ENCODE measurements at regions not wholly inside any gene's neighbourhood (a gene's known extent, or its start where the extent isn't known, plus 50 kb on each side); places are given as distances from the start of the nearest gene placed in this dataset.
"Not testable (repeated sequence)": the region's sequence is repeated elsewhere in the genome, so short reads cannot be mapped to it uniquely, and the experiment has no call there.

DNA sequence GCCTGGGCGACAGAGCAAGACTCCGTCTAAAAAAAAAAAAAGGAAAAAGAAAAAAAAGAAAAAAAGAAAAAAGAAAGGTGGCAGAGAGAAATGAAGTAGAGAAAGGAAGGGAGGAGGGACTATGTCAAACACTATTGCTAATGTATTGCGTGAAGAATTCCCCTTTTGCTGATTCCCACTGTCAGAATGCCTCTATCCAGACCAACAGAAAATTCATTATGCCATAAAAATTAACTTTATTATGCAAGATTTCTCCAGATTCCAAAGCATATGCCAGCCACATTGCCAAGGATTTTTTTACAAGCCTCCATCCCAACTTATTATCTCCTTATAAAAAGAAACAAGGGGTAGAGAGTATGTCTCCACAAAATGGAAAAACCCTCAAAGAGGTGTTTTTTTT, 209.3 kb downstream of the MTERF1 start:
- no peak for DNase-seq
- in situ Hi-C loops (cut with HindIII; ENCODE audit: low pct_ligation_motif_present, low pct_unique_long_range_greater_than_20kb, low sequenced_read_pairs): no loop called here

DNA sequence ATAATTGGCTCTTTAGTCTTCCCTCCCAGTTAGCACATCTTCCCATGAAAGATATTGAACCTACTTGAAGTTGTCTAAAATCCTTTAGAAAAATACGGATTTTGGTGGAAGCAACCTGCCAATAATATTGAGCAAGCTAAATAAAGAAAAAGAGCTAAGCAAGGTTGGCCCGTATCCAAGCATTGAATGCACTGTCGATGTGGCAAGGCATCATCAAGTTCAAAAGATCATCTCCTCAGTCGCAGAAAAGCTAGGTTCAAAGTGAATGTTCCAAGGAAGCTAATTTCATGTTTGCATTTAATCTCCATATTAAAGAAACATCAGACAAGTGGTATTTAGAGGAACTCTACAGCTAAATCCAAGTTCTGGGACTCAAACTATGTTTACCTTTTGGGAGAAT, 206.0 kb downstream of the MTERF1 start:
- DNase-seq: no peak
- in situ Hi-C loops (cut with HindIII; ENCODE audit: low pct_ligation_motif_present, low pct_unique_long_range_greater_than_20kb, low sequenced_read_pairs): no loop called here

DNA sequence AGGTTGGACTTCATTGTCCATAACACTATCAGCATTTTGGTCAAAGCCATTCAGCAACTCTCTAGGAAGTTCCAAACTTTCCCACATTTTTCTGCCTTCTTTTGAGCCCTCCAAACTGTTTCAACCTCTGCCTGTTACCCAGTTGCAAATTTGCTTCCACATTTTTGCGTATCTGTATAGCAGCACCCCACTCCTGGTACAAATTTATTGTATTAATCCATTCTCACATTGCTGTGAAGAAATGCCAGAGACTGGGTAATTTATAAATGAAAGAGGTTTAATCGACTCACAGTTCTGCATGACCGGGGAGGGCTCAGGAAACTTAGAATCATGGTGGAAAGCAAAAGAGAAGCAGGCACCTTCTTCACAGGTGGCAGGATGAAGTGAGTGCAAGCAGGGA, 198.8 kb downstream of the MTERF1 start:
- in situ Hi-C loops (cut with HindIII; ENCODE audit: low pct_ligation_motif_present, low pct_unique_long_range_greater_than_20kb, low sequenced_read_pairs): no loop called here
- no peak for DNase-seq

DNA sequence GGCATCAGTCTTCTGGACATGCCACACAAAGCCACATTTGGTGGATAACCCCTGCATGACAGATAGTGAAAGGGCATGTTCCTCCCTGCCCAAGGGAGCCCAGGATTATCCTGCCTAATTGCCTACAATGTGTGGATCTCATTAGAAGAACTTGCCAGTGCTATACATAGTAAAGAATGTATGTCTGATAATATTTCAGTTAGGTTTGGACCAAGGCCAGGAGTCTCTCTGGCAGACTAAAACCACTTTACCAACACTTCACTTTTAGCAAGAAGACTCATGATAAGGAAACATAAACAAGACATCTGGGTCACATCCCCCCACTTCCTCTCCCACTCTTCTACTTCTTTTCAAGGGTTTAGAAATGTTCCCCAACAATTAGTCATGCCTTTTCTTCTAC, 196.7 kb downstream of the MTERF1 start:
- DNase-seq: no peak

DNA sequence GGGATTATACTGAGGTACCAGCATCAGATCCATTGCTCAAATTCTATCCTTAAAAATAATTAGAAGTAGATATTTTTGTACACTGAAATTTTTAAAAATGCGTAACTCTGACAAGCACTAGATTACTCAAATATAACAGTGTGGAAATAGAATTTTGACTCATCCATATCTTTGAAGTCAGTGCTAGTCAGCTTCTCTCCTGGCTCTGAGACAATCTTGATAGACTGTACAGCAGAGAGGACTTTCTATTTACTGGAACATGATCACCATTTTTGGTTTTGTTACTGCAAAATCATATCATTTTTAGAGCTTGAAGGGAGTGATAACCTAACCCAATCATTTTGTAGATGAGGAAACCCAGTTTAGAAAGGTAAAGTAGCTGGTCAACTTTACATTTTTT, 195.0 kb downstream of the MTERF1 start:
- in situ Hi-C loops (cut with HindIII; ENCODE audit: low pct_ligation_motif_present, low pct_unique_long_range_greater_than_20kb, low sequenced_read_pairs): no loop called here
- DNase-seq: no peak

More for the DNA sequence above, 196.7 kb downstream of the MTERF1 start:
- in situ Hi-C loops (cut with HindIII; ENCODE audit: low pct_ligation_motif_present, low pct_unique_long_range_greater_than_20kb, low sequenced_read_pairs): no loop called here

DNA sequence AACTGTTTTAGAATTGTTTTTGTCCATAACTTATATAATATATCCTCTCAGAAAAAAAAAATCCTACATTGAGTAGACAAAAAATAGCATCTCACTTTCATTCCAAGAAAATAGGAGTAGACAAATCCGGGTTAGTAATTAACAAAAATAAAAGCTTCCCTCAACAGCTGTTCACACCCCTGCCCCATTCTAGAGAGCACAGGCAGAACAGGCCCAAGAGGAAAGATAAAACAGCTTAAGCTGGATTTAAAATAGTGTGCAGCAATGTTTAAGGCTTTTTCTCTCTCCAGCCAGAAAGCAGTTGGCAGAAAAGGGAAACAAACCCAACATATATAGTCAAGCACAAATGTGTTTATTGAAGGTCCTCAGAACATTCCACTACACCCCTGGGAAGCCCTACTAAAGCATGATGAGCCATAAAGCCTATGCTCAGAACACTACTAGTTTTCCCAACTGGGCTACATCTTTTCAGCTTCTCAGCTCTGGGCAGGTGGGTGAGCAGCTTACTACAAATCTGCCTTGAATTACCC, 189.9 kb downstream of the MTERF1 start:
- in situ Hi-C loops (cut with HindIII; ENCODE audit: low pct_ligation_motif_present, low pct_unique_long_range_greater_than_20kb, low sequenced_read_pairs): no loop called here
- no peak for DNase-seq

DNA sequence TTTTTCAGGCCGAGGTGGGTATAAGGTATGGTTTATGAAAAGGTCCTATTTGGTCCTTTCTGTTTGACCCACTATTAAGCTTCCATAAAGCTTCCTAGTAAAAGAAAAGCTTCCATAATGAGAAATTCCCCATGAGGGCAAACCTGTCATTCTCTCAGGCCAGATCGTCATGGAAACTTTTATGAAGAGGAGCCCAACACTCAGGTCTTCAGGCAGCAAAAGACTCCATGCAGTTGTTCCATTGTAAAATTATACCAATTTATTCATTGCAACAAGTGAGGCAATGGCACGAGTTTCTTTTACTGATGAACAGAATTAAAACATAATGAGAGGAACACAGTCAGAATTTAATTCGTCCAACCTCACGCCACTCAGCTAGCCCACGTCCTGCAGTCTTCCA, 188.6 kb downstream of the MTERF1 start:
- in situ Hi-C loops (cut with HindIII; ENCODE audit: low pct_ligation_motif_present, low pct_unique_long_range_greater_than_20kb, low sequenced_read_pairs): no loop called here
- no peak for DNase-seq

DNA sequence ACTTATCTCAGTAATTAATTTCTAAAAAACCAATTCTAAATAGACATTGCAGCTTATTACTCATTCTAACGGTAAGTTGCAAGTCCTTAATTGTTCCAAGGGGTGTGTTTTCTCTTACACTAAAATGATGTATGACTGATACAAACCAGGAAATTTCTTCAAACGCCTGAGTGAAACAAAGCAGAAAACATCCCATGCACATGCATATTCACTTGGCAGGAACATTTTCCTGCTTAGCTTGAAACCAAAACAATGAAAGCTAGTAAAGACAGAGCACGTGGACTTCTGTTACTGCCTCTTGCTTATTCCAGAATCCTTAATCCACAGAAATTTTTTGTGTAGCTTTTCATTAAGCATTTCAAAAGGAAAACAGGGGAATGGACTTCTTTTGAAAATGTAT, 187.7 kb downstream of the MTERF1 start:
- no peak for DNase-seq
- in situ Hi-C loops (cut with HindIII; ENCODE audit: low pct_ligation_motif_present, low pct_unique_long_range_greater_than_20kb, low sequenced_read_pairs): no loop called here

DNA sequence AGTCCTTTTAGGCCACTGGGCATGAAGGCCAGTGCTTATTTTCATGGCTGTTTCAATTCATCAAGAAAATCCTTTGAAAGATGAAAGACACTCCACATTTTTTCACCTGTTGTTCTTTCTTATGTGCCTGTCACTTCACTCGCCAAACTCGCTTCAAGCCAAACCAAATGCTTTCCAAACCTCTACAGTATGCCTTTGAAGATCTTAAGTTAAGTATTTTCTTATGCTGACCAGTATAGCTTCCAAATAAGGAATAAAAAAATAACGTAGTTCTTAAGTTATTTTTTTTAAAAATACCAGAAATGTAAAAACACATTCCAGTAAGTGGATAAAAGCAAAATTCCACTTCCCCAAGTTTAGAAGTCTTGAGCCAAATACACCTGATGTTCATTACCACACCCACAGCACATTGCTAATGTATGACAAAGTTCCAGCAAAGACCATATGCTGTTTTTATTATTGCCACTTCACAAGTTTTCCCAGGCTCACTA, 186.1 kb downstream of the MTERF1 start:
- no peak for DNase-seq
- in situ Hi-C loops (cut with HindIII; ENCODE audit: low pct_ligation_motif_present, low pct_unique_long_range_greater_than_20kb, low sequenced_read_pairs): no loop called here

DNA sequence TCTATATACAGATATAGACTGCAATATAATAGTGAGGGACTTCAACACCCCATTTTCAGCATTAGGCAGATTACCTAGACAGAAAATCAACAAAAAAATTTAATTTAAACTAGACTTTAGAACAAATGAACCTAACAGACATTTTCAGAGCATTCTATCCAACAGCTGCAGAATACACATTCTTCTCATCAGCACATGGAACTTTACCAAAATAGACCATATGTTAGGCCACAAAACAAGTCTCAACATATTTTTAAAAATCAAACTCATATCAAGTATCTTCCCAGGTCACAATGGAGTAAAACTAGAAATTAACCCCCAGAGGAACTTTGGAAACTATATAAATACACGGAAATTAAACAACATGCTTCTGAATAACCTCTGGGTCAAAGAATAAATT, 169.6 kb downstream of the MTERF1 start:
- in situ Hi-C loops (cut with HindIII; ENCODE audit: low pct_ligation_motif_present, low pct_unique_long_range_greater_than_20kb, low sequenced_read_pairs): no loop called here
- DNase-seq: no peak

DNA sequence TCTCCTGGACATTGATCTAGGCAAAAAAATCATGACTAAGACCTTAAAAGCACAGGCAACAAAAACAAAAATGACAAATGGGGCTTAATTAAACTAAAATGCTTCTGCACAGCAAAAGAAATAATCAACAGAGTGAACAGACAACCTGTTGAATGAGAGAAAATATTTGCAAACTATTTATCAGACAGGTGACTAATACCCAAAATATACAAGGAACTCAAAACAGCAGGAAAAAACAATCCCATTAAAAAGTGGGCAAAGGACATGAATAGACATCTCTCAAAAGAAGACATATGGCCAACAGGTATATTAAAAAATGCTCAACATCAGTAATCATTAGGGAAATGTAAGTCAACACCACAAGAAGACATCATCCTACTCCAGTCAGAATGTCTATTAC, 166.8 kb downstream of the MTERF1 start:
- in situ Hi-C loops (cut with HindIII; ENCODE audit: low pct_ligation_motif_present, low pct_unique_long_range_greater_than_20kb, low sequenced_read_pairs): no loop called here
- no peak for DNase-seq

DNA sequence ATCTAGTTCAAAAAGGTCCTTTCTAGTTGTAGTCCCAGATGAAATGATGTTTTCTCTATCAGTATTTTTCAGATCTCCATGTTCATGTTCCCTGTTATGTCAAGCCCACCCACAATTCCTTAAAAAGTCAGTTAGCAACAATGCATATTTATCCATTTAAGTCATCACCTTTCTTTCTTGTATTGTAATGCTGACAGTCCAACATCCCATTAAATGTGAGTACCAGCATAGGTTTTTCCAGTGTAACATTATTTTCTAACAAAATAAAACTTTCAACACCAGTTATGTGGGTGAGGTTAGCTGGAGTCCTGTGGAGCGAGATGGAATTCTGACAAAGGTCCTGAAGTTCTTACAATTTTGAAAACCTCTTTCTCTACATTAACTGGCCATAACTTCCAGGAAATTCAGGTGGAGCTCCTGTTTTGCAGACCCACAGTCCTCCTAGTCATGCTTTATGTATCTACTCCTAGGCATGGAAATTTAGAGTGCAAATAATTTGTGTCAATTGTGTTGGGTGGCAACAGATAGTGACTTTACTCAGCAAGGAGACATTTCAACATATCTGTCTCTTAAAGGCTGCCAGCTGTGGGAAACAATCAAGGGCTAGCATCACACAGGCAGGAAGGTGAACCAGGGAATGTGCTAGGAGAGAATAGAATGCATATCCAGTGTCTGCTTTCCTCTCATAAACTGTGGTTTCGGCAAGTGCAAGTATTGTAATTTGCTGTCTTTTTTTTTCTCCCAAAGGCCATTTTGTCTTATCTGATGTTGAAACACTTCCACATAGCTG, 162.6 kb downstream of the MTERF1 start:
- in situ Hi-C loops (cut with HindIII; ENCODE audit: low pct_ligation_motif_present, low pct_unique_long_range_greater_than_20kb, low sequenced_read_pairs): no loop called here
- no peak for DNase-seq

DNA sequence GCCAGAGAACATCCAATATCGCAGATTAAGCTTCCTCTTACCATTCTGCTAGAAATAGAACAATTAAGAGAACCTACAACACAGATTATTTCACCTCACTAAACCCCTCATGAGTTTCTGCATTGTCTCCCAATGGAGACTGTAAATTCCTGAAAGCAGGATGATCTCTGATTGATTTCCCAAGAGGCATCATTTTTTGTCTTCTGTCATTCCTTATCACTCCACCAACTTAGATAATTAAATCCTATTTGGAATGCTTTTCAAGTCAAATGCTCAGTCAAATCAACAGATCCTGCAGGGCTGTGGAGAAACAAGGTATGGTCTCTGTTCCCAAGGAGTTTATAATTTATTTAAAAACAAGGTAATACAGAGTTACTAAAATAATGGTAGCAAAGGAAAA, 161.5 kb downstream of the MTERF1 start:
- in situ Hi-C loops (cut with HindIII; ENCODE audit: low pct_ligation_motif_present, low pct_unique_long_range_greater_than_20kb, low sequenced_read_pairs): no loop called here
- no peak for DNase-seq

DNA sequence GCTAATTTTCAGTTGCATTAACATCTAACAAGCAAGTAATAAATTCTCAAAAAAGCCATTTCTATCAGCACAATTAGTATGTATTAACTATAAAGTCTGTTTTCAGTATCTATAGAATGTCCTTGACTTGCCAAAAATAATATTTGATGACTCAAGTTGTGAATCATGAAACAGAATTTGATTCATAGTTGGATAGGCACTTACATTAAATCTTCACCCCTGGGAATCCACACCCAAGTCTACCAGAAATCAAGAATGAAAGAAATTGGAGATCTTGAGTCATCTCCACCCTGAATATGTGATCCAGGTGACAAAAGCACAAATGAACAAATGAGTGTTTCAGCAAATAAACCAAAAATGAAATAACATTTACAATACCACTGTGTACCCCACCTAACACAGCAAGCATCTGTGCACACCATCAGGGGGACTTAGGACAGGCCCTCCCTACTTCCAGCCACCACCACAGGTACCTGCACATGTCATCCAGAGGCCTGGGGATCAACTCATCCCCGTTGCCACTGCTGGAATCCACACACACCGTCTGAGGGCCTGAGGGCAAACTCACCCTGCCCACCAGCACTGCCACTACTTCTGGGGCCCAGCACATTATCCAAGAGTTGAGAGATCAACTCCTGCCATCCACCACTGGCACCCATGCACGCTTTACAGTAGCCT, 160.1 kb downstream of the MTERF1 start:
- in situ Hi-C loops (cut with HindIII; ENCODE audit: low pct_ligation_motif_present, low pct_unique_long_range_greater_than_20kb, low sequenced_read_pairs): no loop called here
- no peak for DNase-seq

DNA sequence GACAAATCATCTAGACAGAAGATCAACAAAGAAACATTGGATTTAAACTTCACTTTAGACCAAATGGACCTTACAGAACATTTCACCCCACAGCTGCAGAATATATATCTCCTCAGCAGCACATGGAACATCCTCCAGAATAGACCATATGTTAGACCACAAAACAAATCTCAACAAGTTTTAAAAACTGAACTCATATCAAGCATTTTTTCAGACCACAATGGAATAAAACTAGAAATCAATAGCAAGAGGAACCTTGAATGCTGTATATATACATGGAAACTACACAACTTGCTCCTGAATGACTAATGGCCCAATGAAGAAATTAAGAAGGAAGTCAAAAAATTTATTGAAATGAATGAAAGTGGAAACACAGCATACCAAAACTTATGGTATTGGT, 157.7 kb downstream of the MTERF1 start:
- in situ Hi-C loops (cut with HindIII; ENCODE audit: low pct_ligation_motif_present, low pct_unique_long_range_greater_than_20kb, low sequenced_read_pairs): no loop called here
- DNase-seq: no peak

DNA sequence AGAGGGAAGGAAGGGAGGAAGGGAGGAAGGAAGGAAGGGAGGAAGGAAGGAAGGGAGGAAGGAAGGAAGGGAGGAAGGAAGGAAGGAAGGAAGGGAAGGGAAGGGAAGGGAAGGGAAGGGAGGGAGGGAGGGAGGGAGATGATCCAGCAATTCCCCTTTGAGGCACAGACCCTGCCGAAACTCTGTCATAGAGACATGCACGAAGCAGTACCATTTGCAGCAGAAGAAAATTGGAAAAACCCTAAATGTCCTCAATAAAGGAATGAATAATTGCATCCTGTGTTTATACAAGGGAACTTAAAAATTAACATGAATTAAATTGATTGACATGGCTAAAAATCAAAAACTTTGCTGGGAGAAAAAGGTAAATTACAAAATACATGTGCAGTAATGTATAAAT, 151.5 kb downstream of the MTERF1 start:
- not testable (repeated sequence) for DNase-seq

DNA sequence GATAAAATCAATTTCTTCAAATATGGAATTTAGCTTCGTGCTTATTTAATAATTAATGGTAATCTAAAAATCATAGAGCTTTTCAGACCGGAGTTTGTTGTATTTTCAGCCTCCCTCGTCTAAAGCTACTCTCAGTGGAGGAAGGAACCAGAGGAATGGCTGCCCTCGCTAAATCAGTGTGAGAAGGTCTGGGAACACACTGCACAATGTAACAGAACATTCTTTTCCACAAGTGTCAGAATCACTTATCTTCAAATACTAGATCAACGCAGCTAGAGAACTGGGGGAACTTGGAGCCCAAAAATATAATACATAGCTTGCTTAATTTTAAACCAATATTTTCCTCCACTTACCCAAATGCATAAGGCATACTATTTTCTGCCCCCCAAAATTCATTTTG, 148.5 kb downstream of the MTERF1 start:
- DNase-seq: no peak
- in situ Hi-C loops (cut with HindIII; ENCODE audit: low pct_ligation_motif_present, low pct_unique_long_range_greater_than_20kb, low sequenced_read_pairs): no loop called here

More for the DNA sequence above, 151.5 kb downstream of the MTERF1 start:
- in situ Hi-C loops (cut with HindIII; ENCODE audit: low pct_ligation_motif_present, low pct_unique_long_range_greater_than_20kb, low sequenced_read_pairs): not testable (repeated sequence)

DNA sequence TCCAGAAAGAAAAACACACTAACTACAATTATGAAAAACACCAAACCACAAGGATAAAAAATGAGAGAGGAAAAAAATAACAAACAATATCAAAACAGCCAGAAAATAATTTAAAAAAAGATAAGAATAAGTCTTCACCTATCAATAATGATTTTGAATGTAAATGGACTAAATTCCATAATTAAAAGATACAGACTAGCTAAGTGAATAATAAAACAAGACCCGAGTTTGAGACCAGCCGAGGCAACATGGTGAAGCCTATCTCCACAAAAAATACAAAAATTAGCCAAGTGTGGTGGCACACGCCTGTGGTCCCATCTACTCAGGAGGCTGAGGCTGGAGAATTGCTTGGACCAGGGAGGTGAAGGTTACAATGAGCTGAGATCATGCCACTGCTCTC, 131.1 kb downstream of the MTERF1 start:
- no peak for DNase-seq
- in situ Hi-C loops (cut with HindIII; ENCODE audit: low pct_ligation_motif_present, low pct_unique_long_range_greater_than_20kb, low sequenced_read_pairs): no loop called here

DNA sequence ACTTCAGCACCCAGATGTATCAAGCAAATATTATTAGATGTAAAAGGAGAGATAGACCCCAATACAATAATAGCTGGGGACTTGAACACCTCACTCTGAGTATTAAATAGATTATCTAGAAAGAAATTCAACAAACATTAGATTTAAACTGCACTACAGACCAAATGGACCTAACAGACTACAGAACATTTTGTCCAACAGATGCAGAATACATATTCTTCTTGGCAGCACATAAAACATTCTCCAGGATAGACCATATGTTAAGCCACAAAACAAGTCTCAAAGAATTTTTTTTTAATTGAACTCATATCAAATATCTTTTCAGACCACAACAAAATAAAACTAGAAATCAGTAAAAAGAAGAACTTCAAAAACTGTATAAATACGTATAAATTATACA, 130.4 kb downstream of the MTERF1 start:
- in situ Hi-C loops (cut with HindIII; ENCODE audit: low pct_ligation_motif_present, low pct_unique_long_range_greater_than_20kb, low sequenced_read_pairs): no loop called here
- DNase-seq: no peak

DNA sequence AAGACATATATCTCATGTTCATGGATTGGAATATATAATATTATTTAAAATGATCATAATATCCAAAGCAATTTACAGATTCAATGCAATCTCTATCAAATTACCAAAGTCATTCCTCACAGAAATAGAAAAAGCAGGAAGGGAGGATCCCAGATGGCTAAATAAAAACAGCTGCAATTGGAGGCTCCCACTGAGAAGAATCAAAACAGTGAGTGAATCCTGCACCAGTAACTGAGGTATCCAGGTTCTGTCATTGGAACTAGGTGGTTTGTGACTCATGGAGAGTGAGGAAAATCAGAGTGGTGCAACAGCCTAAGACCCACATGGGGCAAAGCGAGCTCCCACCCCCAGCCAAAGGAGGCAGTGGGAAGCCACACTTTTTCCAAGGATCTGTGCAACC, 128.4 kb downstream of the MTERF1 start:
- in situ Hi-C loops (cut with HindIII; ENCODE audit: low pct_ligation_motif_present, low pct_unique_long_range_greater_than_20kb, low sequenced_read_pairs): no loop called here
- no peak for DNase-seq
